Epithelial cell of proximal tubule (primary cell): ENCODE measurements at regions not wholly inside any gene's neighbourhood (a gene's known extent, or its start where the extent isn't known, plus 50 kb on each side); places are given as distances from the start of the nearest gene placed in this dataset.

Experiments used
- DNase-seq: peaks from one replicate; pipeline ENCODE4 v3.0.0-alpha.2; 2011; ENCODE audit warnings: low read depth
- H3K4me3 ChIP-seq: 2 replicates; pipeline ENCODE4 v1.5.1; 2011; ENCODE audit warnings: low read depth, mild to moderate bottlenecking, low read length
- CTCF ChIP-seq: conservative IDR thresholded peaks from 2 replicates; pipeline ENCODE4 v1.5.1; 2012; ENCODE audit warnings: low read depth, mild to moderate bottlenecking, low read length

- no peak for TF ChIP-seq CTCF
- DNase-seq: no peak
- H3K4me3 ChIP-seq: no peak overlapping the region
Observed at GRCh38 chr15:85327820-85328219, 52.6 kb upstream of the AKAP13 start.

GRCh38 chr15:85329561-85330422 is 50.6 kb upstream of the AKAP13 start:
- H3K4me3 ChIP-seq: peak overlapping the region; percentile 57
- DNase-seq: no peak
- no peak for TF ChIP-seq CTCF
